GM23338 (cell line): ENCODE measurements at regions not wholly inside any gene's neighbourhood (a gene's known extent, or its start where the extent isn't known, plus 50 kb on each side); places are given as distances from the start of the nearest gene placed in this dataset.

Experiments used
- ATAC-seq: fragments of 200-7000 bp; cut with Tn5 transposase; 3 replicates; pipeline ENCODE4 v1.9.1; 2020
- DNase-seq: peaks from one replicate; pipeline ENCODE4 v3.0.0-alpha.2; 2015; ENCODE audit warnings: low spot score
- H2AFZ ChIP-seq: fragments of 200-600 bp; sonication (generic); 2 replicates; pipeline ENCODE4 v1.8.0; 2016; ENCODE audit warnings: antibody characterized with exemption, mild to moderate bottlenecking, moderate library complexity
- H3F3A ChIP-seq: fragments of 200-600 bp; sonication (generic); replicated peaks from 2 replicates; pipeline ENCODE4 v1.8.0; 2017; ENCODE audit warnings: antibody characterized with exemption, mixed run types, low read depth
- H3K27ac ChIP-seq: fragments of 200-600 bp; sonication (generic); 2 replicates; pipeline ENCODE4 v1.6.1; 2016; ENCODE audit warnings: low read depth
- H3K27me3 ChIP-seq: fragments of 200-600 bp; sonication (generic); 2 replicates; pipeline ENCODE4 v1.8.0; 2016; ENCODE audit warnings: mild to moderate bottlenecking, mixed run types, moderate library complexity; ENCODE audit not compliant: insufficient read depth
- H3K36me3 ChIP-seq: fragments of 200-600 bp; sonication (generic); 2 replicates; pipeline ENCODE4 v1.8.0; 2016; ENCODE audit warnings: mild to moderate bottlenecking; ENCODE audit not compliant: insufficient read depth
- H3K4me1 ChIP-seq: fragments of 200-600 bp; sonication (generic); 2 replicates; pipeline ENCODE4 v1.8.0; 2016; ENCODE audit warnings: mild to moderate bottlenecking, moderate library complexity; ENCODE audit not compliant: insufficient read depth
- H3K4me2 ChIP-seq: fragments of 200-600 bp; sonication (generic); 2 replicates; pipeline ENCODE4 v1.7.1; 2017; ENCODE audit warnings: mixed run types
- H3K4me3 ChIP-seq: fragments of 200-600 bp; sonication (generic); 2 replicates; pipeline ENCODE4 v1.6.1; 2016; ENCODE audit warnings: mixed run types
- H3K79me2 ChIP-seq: fragments of 200-600 bp; sonication (generic); replicated peaks from 2 replicates; pipeline ENCODE4 v1.8.0; 2017; ENCODE audit warnings: mild to moderate bottlenecking; ENCODE audit not compliant: insufficient read depth
- H3K9me2 ChIP-seq: fragments of 200-600 bp; sonication (generic); 2 replicates; pipeline ENCODE4 v1.8.0; 2017; ENCODE audit not compliant: insufficient read depth
- H4K20me1 ChIP-seq: fragments of 200-600 bp; sonication (generic); replicated peaks from 2 replicates; pipeline ENCODE4 v1.8.0; 2017; ENCODE audit warnings: mild to moderate bottlenecking; ENCODE audit not compliant: insufficient read depth
- H3K27ac Mint-ChIP-seq: 2 replicates; pipeline ENCODE4 v1.8.0; 2020; ENCODE audit warnings: inconsistent platforms, mild to moderate bottlenecking, moderate library complexity, mixed read lengths
- H3K27me3 Mint-ChIP-seq: 3 replicates; pipeline ENCODE4 v1.8.0; 2022; ENCODE audit warnings: low read depth, mild to moderate bottlenecking, moderate library complexity, mixed read lengths, inconsistent platforms; ENCODE audit not compliant: insufficient read depth, poor library complexity
- H3K36me3 Mint-ChIP-seq: 3 replicates; pipeline ENCODE4 v1.8.0; 2021; ENCODE audit warnings: low read depth, mild to moderate bottlenecking, inconsistent platforms, moderate library complexity, mixed read lengths
- H3K4me1 Mint-ChIP-seq: 3 replicates; pipeline ENCODE4 v1.8.0; 2020; ENCODE audit warnings: mild to moderate bottlenecking, inconsistent platforms, mixed read lengths
- H3K4me3 Mint-ChIP-seq: 3 replicates; pipeline ENCODE4 v1.8.0; 2021; ENCODE audit warnings: moderate library complexity, mild to moderate bottlenecking, inconsistent platforms, mixed read lengths
- H3K9me3 Mint-ChIP-seq: 3 replicates; pipeline ENCODE4 v1.8.0; 2020; ENCODE audit warnings: moderate library complexity, mild to moderate bottlenecking, inconsistent platforms, mixed read lengths
- CREB1 ChIP-seq: fragments of 250-450 bp; sonication (Bioruptor Pico); IDR thresholded peaks from 2 replicates; pipeline ENCODE4 v1.5.0; 2020; ENCODE audit warnings: low read depth, mild to moderate bottlenecking, moderate library complexity
- EZH2 ChIP-seq: fragments of 200-600 bp; sonication (generic); IDR thresholded peaks from one replicate; pipeline ENCODE4 v1.8.0; 2017; ENCODE audit warnings: antibody characterized with exemption, mild to moderate bottlenecking, low read depth; ENCODE audit not compliant: unreplicated experiment
- EZH2phosphoT487 ChIP-seq: fragments of 200-600 bp; sonication (generic); IDR thresholded peaks from one replicate; pipeline ENCODE4 v1.8.1; 2018; ENCODE audit warnings: antibody characterized with exemption; ENCODE audit not compliant: unreplicated experiment
- JUNB ChIP-seq: IDR thresholded peaks from one replicate; pipeline ENCODE4 v1.6.1; 2016; ENCODE audit warnings: antibody characterized with exemption; ENCODE audit not compliant: unreplicated experiment
- NANOG ChIP-seq: IDR thresholded peaks from 2 replicates; pipeline ENCODE4 v1.6.1; 2016; ENCODE audit warnings: antibody characterized with exemption, borderline replicate concordance
- POLR2AphosphoS5 ChIP-seq: IDR thresholded peaks from 2 replicates; pipeline ENCODE4 v1.6.1; 2016; ENCODE audit warnings: antibody characterized with exemption, low read depth
- STAT1 ChIP-seq: IDR thresholded peaks from one replicate; pipeline ENCODE4 v1.6.1; 2016; ENCODE audit warnings: antibody characterized with exemption; ENCODE audit not compliant: unreplicated experiment
- ZNF114 ChIP-seq: fragments of 250-450 bp; sonication (Bioruptor Pico); IDR thresholded peaks from 2 replicates; pipeline ENCODE4 v1.5.0; 2020; ENCODE audit warnings: mild to moderate bottlenecking, moderate library complexity
- ZNF331 ChIP-seq: fragments of 250-450 bp; sonication (Bioruptor Pico); IDR thresholded peaks from 2 replicates; pipeline ENCODE4 v1.5.0; 2020; ENCODE audit warnings: low read depth, mild to moderate bottlenecking, moderate library complexity
- TF ChIP-seq, protein P1 (sequence below): IDR thresholded peaks from one replicate; pipeline ENCODE4 v1.6.1; 2018; ENCODE audit warnings: antibody characterized with exemption; ENCODE audit not compliant: unreplicated experiment
- TF ChIP-seq, protein P2 (sequence below), 2 experiments: fragments of 200-600 bp in 1 of 2; sonication (generic) in 1 of 2; conservative IDR thresholded peaks; 2 replicates each; pipeline versions ENCODE4 v1.5.1 to v1.6.1; 2016 to 2017; ENCODE audit warnings: antibody characterized with exemption in 2 of 2, low read depth in 2 of 2, mild to moderate bottlenecking in 2 of 2, moderate library complexity in 1 of 2
- TF ChIP-seq, protein P3 (sequence below): fragments of 250-450 bp; sonication (Bioruptor Pico); IDR thresholded peaks from 2 replicates; pipeline ENCODE4 v1.5.0; 2020; ENCODE audit warnings: mild to moderate bottlenecking, moderate library complexity
- TF ChIP-seq, protein P4 (sequence below): IDR thresholded peaks from 2 replicates; pipeline ENCODE4 v1.6.1; 2016; ENCODE audit warnings: antibody characterized with exemption

DNA sequence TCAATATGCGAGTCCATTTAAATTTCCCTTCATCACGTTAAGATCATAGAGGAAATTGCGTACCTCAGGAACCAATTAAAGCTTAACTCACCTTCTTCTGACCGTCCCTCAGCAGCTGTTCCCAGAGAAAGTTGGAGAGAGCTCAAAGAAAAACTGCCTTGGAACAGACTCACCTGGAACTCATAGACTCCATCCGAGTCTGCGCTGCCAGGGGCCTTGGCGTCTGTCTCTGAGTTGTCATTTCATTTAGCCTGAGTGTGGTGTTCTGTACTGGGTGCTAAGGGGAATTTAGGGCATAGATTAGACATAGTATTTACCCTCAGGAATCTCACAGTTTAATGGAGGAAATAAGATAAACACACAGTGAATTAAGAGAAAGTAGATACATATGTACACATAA is 892.7 kb downstream of the TLE1 start:
- Histone ChIP-seq H3F3A (no peaks in the 10 kb centered on the region), H3K4me3 (no peak overlapping the region), H2AFZ (peak overlapping the region; percentile 35; the same call in 1 of the 2 replicates), H3K9me2 (peaks cover 6% of the 10 kb centered on the region; the same call in 1 of the 2 replicates), H3K4me2 (no peak overlapping the region), H3K36me3 (no peaks in the 10 kb centered on the region), H3K27ac (no peak overlapping the region), H3K79me2 (no peaks in the 10 kb centered on the region), H4K20me1 (no peaks in the 10 kb centered on the region), H3K27me3 (no peaks in the 10 kb centered on the region), H3K4me1 (no peaks in the 10 kb centered on the region)
- no peak for TF ChIP-seq JUNB
- TF ChIP-seq EZH2phosphoT487, result no peak
- TF ChIP-seq EZH2, result no peak
- TF ChIP-seq CREB1 (CRISPR knock-in tag), result no peak
- TF ChIP-seq, protein P1, sequence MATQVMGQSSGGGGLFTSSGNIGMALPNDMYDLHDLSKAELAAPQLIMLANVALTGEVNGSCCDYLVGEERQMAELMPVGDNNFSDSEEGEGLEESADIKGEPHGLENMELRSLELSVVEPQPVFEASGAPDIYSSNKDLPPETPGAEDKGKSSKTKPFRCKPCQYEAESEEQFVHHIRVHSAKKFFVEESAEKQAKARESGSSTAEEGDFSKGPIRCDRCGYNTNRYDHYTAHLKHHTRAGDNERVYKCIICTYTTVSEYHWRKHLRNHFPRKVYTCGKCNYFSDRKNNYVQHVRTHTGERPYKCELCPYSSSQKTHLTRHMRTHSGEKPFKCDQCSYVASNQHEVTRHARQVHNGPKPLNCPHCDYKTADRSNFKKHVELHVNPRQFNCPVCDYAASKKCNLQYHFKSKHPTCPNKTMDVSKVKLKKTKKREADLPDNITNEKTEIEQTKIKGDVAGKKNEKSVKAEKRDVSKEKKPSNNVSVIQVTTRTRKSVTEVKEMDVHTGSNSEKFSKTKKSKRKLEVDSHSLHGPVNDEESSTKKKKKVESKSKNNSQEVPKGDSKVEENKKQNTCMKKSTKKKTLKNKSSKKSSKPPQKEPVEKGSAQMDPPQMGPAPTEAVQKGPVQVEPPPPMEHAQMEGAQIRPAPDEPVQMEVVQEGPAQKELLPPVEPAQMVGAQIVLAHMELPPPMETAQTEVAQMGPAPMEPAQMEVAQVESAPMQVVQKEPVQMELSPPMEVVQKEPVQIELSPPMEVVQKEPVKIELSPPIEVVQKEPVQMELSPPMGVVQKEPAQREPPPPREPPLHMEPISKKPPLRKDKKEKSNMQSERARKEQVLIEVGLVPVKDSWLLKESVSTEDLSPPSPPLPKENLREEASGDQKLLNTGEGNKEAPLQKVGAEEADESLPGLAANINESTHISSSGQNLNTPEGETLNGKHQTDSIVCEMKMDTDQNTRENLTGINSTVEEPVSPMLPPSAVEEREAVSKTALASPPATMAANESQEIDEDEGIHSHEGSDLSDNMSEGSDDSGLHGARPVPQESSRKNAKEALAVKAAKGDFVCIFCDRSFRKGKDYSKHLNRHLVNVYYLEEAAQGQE, result no peak
- TF ChIP-seq, protein P2, sequence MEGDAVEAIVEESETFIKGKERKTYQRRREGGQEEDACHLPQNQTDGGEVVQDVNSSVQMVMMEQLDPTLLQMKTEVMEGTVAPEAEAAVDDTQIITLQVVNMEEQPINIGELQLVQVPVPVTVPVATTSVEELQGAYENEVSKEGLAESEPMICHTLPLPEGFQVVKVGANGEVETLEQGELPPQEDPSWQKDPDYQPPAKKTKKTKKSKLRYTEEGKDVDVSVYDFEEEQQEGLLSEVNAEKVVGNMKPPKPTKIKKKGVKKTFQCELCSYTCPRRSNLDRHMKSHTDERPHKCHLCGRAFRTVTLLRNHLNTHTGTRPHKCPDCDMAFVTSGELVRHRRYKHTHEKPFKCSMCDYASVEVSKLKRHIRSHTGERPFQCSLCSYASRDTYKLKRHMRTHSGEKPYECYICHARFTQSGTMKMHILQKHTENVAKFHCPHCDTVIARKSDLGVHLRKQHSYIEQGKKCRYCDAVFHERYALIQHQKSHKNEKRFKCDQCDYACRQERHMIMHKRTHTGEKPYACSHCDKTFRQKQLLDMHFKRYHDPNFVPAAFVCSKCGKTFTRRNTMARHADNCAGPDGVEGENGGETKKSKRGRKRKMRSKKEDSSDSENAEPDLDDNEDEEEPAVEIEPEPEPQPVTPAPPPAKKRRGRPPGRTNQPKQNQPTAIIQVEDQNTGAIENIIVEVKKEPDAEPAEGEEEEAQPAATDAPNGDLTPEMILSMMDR (conservative IDR thresholded peaks at IDR 0.05; ENCODE audit: low read depth in 2 of 2), result no peak
- no peak for TF ChIP-seq STAT1
- TF ChIP-seq POLR2AphosphoS5, result no peak
- TF ChIP-seq, protein P3, sequence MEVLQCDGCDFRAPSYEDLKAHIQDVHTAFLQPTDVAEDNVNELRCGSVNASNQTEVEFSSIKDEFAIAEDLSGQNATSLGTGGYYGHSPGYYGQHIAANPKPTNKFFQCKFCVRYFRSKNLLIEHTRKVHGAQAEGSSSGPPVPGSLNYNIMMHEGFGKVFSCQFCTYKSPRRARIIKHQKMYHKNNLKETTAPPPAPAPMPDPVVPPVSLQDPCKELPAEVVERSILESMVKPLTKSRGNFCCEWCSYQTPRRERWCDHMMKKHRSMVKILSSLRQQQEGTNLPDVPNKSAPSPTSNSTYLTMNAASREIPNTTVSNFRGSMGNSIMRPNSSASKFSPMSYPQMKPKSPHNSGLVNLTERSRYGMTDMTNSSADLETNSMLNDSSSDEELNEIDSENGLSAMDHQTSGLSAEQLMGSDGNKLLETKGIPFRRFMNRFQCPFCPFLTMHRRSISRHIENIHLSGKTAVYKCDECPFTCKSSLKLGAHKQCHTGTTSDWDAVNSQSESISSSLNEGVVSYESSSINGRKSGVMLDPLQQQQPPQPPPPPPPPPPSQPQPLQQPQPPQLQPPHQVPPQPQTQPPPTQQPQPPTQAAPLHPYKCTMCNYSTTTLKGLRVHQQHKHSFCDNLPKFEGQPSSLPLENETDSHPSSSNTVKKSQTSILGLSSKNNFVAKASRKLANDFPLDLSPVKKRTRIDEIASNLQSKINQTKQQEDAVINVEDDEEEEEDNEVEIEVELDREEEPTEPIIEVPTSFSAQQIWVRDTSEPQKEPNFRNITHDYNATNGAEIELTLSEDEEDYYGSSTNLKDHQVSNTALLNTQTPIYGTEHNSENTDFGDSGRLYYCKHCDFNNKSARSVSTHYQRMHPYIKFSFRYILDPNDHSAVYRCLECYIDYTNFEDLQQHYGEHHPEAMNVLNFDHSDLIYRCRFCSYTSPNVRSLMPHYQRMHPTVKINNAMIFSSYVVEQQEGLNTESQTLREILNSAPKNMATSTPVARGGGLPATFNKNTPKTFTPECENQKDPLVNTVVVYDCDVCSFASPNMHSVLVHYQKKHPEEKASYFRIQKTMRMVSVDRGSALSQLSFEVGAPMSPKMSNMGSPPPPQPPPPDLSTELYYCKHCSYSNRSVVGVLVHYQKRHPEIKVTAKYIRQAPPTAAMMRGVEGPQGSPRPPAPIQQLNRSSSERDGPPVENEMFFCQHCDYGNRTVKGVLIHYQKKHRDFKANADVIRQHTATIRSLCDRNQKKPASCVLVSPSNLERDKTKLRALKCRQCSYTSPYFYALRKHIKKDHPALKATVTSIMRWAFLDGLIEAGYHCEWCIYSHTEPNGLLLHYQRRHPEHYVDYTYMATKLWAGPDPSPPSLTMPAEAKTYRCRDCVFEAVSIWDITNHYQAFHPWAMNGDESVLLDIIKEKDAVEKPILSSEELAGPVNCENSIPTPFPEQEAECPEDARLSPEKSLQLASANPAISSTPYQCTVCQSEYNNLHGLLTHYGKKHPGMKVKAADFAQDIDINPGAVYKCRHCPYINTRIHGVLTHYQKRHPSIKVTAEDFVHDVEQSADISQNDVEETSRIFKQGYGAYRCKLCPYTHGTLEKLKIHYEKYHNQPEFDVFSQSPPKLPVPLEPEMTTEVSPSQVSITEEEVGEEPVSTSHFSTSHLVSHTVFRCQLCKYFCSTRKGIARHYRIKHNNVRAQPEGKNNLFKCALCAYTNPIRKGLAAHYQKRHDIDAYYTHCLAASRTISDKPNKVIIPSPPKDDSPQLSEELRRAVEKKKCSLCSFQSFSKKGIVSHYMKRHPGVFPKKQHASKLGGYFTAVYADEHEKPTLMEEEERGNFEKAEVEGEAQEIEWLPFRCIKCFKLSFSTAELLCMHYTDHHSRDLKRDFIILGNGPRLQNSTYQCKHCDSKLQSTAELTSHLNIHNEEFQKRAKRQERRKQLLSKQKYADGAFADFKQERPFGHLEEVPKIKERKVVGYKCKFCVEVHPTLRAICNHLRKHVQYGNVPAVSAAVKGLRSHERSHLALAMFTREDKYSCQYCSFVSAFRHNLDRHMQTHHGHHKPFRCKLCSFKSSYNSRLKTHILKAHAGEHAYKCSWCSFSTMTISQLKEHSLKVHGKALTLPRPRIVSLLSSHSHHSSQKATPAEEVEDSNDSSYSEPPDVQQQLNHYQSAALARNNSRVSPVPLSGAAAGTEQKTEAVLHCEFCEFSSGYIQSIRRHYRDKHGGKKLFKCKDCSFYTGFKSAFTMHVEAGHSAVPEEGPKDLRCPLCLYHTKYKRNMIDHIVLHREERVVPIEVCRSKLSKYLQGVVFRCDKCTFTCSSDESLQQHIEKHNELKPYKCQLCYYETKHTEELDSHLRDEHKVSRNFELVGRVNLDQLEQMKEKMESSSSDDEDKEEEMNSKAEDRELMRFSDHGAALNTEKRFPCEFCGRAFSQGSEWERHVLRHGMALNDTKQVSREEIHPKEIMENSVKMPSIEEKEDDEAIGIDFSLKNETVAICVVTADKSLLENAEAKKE (CRISPR knock-in tag), result no peak
- TF ChIP-seq, protein P4, sequence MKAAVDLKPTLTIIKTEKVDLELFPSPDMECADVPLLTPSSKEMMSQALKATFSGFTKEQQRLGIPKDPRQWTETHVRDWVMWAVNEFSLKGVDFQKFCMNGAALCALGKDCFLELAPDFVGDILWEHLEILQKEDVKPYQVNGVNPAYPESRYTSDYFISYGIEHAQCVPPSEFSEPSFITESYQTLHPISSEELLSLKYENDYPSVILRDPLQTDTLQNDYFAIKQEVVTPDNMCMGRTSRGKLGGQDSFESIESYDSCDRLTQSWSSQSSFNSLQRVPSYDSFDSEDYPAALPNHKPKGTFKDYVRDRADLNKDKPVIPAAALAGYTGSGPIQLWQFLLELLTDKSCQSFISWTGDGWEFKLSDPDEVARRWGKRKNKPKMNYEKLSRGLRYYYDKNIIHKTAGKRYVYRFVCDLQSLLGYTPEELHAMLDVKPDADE, result no peak
- TF ChIP-seq NANOG, result no peak
- no peak for TF ChIP-seq ZNF331
- TF ChIP-seq ZNF114 (CRISPR knock-in tag), result no peak
- DNase-seq, result no peak
- no peaks in the 10 kb centered on the region for H3K27me3 Mint-ChIP-seq
- no peak overlapping the region for H3K4me3 Mint-ChIP-seq
- ATAC-seq, result no peak
- H3K4me1 Mint-ChIP-seq, result peaks cover 16% of the 10 kb centered on the region
- H3K27ac Mint-ChIP-seq, result no peak overlapping the region; the same call in 1 of the 2 replicates
- H3K9me3 Mint-ChIP-seq, result peaks cover 3% of the 10 kb centered on the region; the same call in 1 of the 3 replicates
- H3K36me3 Mint-ChIP-seq, result peaks cover 4% of the 10 kb centered on the region; the same call in 1 of the 3 replicates
